ENCODE measurements at regions not wholly inside any gene's neighbourhood (a gene's known extent, or its start where the extent isn't known, plus 50 kb on each side); places are given as distances from the start of the nearest gene placed in this dataset.

DNA sequence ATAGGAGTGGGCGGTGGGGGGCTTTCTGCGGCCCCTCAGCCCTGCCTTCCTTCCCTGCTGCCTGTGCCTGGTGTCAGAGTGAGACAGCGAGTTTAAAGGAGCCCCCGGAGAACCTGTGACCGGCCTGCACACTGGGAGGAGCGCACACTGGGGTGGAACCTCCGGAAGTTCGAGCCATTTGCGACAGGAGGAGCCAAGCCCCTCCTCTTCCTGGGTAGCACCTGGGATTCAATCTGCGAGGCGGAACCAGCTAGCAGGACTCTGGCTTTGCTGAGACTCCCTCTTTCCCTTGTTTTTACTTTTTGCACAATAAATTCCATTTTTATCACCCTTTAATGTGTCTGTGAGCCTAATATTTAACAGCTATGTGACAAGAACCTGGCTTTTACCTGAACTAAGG is 540.6 kb downstream of the NPHP4 start:
- Mint-ChIP-seq H3K27ac (no peak overlapping the region), H3K4me3 (no peak overlapping the region), H3K36me3 (ENCODE audit: low read depth) (no peaks in the 10 kb centered on the region), H3K4me1 (peaks cover 3% of the 10 kb centered on the region), H3K9me3 (no peaks in the 10 kb centered on the region), H3K27me3 (ENCODE audit: low read depth) (peaks cover 33% of the 10 kb centered on the region)
- TF ChIP-seq, protein P1, sequence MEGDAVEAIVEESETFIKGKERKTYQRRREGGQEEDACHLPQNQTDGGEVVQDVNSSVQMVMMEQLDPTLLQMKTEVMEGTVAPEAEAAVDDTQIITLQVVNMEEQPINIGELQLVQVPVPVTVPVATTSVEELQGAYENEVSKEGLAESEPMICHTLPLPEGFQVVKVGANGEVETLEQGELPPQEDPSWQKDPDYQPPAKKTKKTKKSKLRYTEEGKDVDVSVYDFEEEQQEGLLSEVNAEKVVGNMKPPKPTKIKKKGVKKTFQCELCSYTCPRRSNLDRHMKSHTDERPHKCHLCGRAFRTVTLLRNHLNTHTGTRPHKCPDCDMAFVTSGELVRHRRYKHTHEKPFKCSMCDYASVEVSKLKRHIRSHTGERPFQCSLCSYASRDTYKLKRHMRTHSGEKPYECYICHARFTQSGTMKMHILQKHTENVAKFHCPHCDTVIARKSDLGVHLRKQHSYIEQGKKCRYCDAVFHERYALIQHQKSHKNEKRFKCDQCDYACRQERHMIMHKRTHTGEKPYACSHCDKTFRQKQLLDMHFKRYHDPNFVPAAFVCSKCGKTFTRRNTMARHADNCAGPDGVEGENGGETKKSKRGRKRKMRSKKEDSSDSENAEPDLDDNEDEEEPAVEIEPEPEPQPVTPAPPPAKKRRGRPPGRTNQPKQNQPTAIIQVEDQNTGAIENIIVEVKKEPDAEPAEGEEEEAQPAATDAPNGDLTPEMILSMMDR (IDR thresholded peaks at IDR 0.05; ENCODE audit: unreplicated experiment in 3 of 3): no peak

DNA sequence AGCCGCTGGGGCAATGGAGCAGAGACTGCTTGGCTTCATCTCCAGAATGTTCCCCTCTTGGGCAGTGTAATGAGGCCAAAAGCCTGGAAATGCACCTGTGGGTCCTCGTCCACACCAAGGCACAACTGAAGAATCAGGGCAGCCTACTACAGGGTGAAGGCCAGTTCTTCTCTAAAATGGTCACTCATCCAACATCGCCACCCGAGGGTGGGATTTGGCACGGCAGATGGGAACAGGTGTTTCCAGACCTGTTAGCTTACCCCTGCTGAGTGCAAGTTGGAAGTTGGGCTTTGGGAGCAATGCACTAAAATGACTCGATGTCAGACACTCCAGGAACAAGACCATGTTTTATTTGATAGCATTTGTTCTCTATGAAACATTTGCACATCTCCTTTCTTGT is 543.7 kb downstream of the NPHP4 start:
- Mint-ChIP-seq H3K9me3 (peaks cover 2% of the 10 kb centered on the region), H3K27ac (no peak overlapping the region), H3K4me1 (peaks cover 3% of the 10 kb centered on the region), H3K4me3 (no peak overlapping the region), H3K27me3 (ENCODE audit: low read depth) (peaks cover 37% of the 10 kb centered on the region), H3K36me3 (ENCODE audit: low read depth) (no peaks in the 10 kb centered on the region)
- TF ChIP-seq, protein P1 (IDR thresholded peaks at IDR 0.05; ENCODE audit: unreplicated experiment in 3 of 3): no peak

DNA sequence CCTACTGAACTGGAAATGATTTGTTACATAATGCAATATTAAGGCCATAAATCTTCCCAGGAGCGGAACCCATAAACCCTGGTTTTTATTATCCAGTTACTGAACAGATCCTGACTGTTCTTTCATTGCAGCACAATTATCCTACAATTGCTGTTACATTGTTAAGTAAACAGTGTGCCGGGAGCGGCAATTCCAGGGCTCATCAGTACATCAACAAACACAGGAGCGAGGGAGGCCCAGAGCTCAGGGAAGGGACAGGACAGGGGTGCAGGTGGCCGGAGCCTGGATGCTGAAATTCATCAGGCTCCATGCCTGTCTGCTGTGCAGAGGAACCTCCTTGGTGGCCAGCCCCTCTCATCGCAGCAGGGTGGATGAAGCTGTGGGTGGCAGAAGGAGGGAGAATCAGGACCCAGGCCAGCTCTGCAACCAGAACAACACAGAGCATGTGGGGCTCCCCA is 544.7 kb downstream of the NPHP4 start:
- no peaks in the 10 kb centered on the region for H3K36me3 Mint-ChIP-seq (ENCODE audit: low read depth)

DNA sequence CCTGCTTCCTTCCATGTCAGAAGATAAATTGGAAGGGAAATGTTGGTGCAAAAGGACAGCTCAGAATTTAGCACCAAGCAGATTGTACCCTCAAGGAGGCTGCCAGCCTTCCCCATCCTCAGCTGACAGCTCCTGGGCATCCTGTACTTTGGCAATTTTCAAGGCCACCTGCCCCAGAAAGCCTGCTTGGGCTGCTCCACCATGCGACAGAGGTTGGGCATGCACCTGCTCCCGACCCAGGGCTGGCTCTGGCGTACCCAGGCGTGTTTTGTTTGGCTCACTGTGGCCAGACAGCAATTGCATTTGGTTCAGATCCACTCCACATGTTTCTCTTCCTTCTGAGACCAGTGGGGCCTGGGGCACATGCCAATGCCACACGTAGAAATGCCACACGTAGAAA is 547.8 kb downstream of the NPHP4 start:
- Mint-ChIP-seq H3K36me3 (ENCODE audit: low read depth) (no peaks in the 10 kb centered on the region), H3K4me1 (peaks cover 3% of the 10 kb centered on the region), H3K27me3 (ENCODE audit: low read depth) (peaks cover 50% of the 10 kb centered on the region), H3K4me3 (no peak overlapping the region), H3K27ac (no peak overlapping the region), H3K9me3 (peaks cover 11% of the 10 kb centered on the region)
- TF ChIP-seq, protein P1 (IDR thresholded peaks at IDR 0.05; ENCODE audit: unreplicated experiment in 3 of 3): no peak

More for the DNA sequence above, 544.7 kb downstream of the NPHP4 start:
- Mint-ChIP-seq H3K4me3 (no peak overlapping the region), H3K9me3 (peaks cover 2% of the 10 kb centered on the region), H3K27me3 (ENCODE audit: low read depth) (peaks cover 35% of the 10 kb centered on the region), H3K4me1 (peaks cover 3% of the 10 kb centered on the region), H3K27ac (no peak overlapping the region)
- TF ChIP-seq, protein P1 (IDR thresholded peaks at IDR 0.05; ENCODE audit: unreplicated experiment in 3 of 3): no peak

DNA sequence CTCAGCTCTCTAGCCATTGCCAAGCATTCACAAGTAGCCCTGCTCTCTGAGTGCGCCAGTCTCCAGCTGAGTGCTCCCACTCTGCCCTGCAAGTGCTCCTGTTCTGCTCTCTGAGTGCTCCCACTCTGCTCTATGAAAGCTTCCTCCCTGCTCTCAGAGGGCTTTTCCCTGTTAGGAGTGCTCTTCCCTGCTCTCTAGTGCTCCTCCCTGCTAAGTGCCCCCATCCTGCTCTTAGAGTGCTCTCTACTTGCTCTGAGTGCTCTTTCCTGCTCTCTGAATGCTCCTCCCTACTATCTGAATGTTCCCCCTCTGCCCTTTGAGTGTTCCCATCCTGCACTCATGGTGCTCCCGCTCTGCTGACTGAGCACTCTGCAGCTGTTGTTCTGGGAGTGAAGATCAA is 555.4 kb downstream of the NPHP4 start:
- TF ChIP-seq, protein P1 (IDR thresholded peaks at IDR 0.05; ENCODE audit: unreplicated experiment in 3 of 3): no peak
- no peaks in the 10 kb centered on the region for H3K36me3 Mint-ChIP-seq (ENCODE audit: low read depth)
- H3K27me3 Mint-ChIP-seq (ENCODE audit: low read depth): peaks cover 49% of the 10 kb centered on the region
- no peak overlapping the region for H3K4me3 Mint-ChIP-seq
- no peak overlapping the region for H3K27ac Mint-ChIP-seq
- peaks cover 23% of the 10 kb centered on the region for H3K9me3 Mint-ChIP-seq
- H3K4me1 Mint-ChIP-seq: no peaks in the 10 kb centered on the region

DNA sequence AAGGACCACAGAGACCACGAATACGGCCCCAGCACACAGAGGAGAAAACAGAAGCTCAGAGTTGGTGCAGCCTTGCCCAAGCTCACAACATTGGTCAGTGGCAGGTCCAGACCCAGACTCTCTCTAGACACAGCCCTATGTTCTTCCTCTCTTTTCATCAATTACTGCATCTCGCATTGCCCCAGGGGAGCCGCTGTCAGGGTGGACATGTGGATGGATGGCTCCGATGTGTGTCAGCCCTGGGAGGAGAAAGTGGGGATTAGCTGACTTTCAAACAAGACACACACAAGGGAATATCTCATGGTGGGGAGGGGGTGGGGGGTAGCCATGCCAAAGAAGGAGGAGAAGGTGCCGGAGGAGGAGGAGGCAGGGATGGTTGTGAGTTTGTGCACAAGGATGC is 556.8 kb downstream of the NPHP4 start:
- Mint-ChIP-seq H3K36me3 (ENCODE audit: low read depth) (no peaks in the 10 kb centered on the region), H3K27ac (no peak overlapping the region), H3K9me3 (peaks cover 19% of the 10 kb centered on the region), H3K27me3 (ENCODE audit: low read depth) (peaks cover 51% of the 10 kb centered on the region), H3K4me1 (no peaks in the 10 kb centered on the region), H3K4me3 (no peak overlapping the region)
- TF ChIP-seq, protein P1 (IDR thresholded peaks at IDR 0.05; ENCODE audit: unreplicated experiment in 3 of 3): no peak
